Omental fat pad (tissue), 3 donors: ENCODE measurements at regions not wholly inside any gene's neighbourhood (a gene's known extent, or its start where the extent isn't known, plus 50 kb on each side); places are given as distances from the start of the nearest gene placed in this dataset.
"Not testable (repeated sequence)": the region's sequence is repeated elsewhere in the genome, so short reads cannot be mapped to it uniquely, and the experiment has no call there.

ENCODE experiments used
- ATAC-seq: fragments of 150-250 bp; one replicate; pipeline ENCODE4 v1.9.1; 2016; ENCODE audit warnings: mild to moderate bottlenecking, moderate library complexity; ENCODE audit not compliant: low FRiP score
- DNase-seq: peaks from one replicate; pipeline ENCODE4 v3.0.0-alpha.2; 2019; ENCODE audit warnings: low spot score
- TF ChIP-seq, protein P1 (sequence below), 3 donors: fragments of 450-650 bp; IDR thresholded peaks; one replicate each; pipeline ENCODE4 v1.5.1; 2016 to 2017; ENCODE audit warnings: antibody characterized with exemption in 3 of 3, mild to moderate bottlenecking in 3 of 3, moderate library complexity in 2 of 3

DNA sequence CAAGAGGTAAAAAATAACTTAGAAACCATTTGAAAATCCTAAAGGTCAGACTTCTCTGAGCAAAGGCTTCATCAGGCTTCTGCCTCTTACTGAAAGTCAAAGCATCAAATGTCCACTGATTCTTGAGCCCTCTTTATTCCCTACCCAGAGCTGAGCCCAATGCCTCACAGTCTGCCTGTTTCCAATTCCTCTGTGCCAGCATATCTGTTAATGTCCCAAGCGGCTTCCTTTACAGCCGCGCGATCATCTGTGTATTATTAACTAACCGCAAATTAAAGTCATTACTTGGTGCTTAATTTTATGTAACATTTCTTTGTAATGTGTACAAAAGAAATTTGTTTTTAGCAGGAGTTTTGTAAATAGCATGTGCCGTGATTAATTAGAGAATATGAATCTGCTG is 418.8 kb upstream of the HNRNPA3 start:
- TF ChIP-seq, protein P1, sequence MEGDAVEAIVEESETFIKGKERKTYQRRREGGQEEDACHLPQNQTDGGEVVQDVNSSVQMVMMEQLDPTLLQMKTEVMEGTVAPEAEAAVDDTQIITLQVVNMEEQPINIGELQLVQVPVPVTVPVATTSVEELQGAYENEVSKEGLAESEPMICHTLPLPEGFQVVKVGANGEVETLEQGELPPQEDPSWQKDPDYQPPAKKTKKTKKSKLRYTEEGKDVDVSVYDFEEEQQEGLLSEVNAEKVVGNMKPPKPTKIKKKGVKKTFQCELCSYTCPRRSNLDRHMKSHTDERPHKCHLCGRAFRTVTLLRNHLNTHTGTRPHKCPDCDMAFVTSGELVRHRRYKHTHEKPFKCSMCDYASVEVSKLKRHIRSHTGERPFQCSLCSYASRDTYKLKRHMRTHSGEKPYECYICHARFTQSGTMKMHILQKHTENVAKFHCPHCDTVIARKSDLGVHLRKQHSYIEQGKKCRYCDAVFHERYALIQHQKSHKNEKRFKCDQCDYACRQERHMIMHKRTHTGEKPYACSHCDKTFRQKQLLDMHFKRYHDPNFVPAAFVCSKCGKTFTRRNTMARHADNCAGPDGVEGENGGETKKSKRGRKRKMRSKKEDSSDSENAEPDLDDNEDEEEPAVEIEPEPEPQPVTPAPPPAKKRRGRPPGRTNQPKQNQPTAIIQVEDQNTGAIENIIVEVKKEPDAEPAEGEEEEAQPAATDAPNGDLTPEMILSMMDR (IDR thresholded peaks at IDR 0.05): no peak
- DNase-seq (no peak), ATAC-seq (no peak)

DNA sequence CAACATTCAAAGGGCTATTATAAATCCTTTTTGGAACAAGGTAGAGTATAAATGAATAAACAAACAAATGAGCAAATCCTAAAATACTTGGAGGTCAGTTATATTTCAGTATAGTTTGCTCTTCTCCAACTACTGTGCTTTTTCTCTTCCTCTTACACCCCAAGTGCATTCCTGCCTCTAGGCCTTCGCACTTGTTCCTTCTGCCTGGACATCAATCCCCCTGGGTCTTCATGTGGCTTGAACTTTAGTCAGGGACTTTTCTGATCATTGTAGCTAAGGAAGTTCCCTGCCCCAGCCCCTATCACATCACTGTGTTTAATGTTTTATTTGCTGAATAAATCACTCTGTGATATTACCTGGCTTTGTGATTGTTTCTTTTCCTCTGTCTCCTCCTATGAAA is 418.2 kb upstream of the HNRNPA3 start:
- TF ChIP-seq, protein P1 (IDR thresholded peaks at IDR 0.05): no peak
- ATAC-seq: no peak
- no peak for DNase-seq

DNA sequence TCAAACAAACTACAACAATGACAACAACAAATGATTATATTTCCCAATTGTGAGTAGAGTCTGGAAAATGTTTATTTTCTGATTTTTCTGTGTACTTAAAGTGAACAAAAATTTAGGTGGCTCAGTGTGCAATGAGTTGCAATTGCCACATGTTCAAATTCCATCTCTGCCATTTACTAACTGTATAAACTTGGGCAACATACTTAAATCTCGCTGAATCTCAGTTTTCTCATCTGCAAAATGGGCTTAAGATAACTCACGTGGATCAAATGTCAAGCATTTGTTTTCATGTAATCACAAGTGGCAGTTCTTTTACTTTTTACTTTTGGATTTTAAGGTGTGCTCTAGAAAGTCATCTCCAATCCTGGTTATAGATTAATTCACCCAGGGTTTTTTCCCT is 416.8 kb upstream of the HNRNPA3 start:
- DNase-seq: no peak
- no peak for ATAC-seq
- TF ChIP-seq, protein P1 (IDR thresholded peaks at IDR 0.05): no peak

DNA sequence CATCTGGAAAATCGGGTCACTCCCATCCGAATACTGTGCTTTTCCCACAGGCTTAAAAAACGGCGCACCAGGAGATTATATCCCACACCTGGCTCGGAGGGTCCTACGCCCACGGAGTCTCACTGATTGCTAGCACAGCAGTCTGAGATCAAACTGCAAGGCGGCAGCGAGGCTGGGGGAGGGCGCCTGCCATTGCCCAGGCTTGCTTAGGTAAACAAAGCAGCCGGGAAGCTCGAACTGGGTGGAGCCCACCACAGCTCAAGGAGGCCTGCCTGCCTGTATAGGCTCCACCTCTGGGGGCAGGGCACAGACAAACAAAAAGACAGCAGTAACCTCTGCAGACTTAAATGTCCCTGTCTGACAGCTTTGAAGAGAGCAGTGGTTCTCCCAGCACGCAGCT is 415.9 kb upstream of the HNRNPA3 start:
- not testable (repeated sequence) for DNase-seq, ATAC-seq

DNA sequence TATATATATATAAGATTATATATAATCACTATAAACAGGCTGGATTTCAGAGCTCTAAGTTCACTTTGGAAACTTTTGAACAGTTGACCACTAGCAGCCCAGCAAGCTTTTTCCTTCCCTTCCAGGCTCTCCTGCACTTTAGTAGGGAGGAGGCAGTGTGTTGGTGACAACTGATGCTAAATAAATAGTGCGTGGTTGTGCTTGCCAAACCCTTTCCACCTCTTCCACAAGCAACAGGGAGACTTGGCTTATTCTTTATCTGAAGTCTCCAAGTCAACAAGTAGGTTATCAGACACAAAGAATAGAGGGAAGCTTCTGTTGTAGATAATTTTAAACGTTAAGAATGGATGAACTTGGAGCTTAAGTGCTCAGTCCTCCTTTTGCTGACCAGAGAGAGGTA is 408.2 kb upstream of the HNRNPA3 start:
- no peak for ATAC-seq
- DNase-seq: no peak
- TF ChIP-seq, protein P1 (IDR thresholded peaks at IDR 0.05): no peak

GRCh38 chr2:176805345-176805744 is 407.2 kb upstream of the HNRNPA3 start:
- ATAC-seq (no peak), DNase-seq (no peak)
- TF ChIP-seq, protein P1 (IDR thresholded peaks at IDR 0.05): no peak

DNA sequence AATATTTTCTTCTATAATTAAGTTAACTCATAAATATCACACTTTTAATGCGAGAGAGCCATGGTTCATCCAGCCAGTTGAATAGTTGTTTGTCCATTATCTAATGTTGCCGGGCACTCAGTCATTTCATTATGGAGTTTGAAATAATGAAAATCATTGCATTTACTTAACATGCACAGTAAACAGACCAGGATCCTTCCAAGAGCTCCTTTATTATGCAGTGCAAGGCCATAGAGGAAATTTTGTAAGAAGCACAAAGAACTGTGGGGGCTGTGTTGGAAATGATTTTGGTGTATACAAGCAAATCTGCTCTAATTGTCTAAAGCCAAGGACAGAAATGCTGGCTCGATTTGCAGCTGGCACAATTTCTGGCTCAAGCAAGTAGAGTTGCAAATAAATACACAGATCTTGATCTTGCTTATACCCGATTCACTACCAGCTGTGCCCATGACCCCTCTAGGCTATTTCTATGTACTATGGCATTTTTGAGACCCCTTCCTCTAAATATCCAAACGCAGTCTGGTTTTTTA is 400.3 kb upstream of the HNRNPA3 start:
- DNase-seq (no peak), ATAC-seq (no peak)
- TF ChIP-seq, protein P1 (IDR thresholded peaks at IDR 0.05): no peak

DNA sequence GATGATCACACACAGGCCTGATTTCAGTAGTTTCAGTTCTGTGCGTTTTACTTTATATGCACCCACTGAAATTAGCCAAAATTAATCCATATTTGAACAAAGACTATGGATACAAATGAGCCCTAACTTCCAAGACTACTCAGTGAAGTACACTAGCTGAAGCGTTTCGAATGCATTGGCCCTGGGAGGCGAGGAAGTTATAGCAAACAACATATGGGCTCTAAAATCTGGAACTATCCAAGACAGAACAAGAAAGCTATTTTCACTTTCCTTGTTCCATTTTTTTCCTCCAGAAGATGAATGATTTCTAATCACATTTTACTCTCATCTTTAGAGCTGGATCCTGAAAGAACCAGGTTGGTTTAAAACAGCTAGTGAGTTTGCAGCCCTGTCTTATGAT is 399.4 kb upstream of the HNRNPA3 start:
- ATAC-seq: no peak
- no peak for DNase-seq
- TF ChIP-seq, protein P1 (IDR thresholded peaks at IDR 0.05): no peak
